GM21723 (cell line): ENCODE measurements at regions not wholly inside any gene's neighbourhood (a gene's known extent, or its start where the extent isn't known, plus 50 kb on each side); places are given as distances from the start of the nearest gene placed in this dataset.
A peak's percentile ranks its signal among the peaks of the same experiment; 100 is the strongest.

ENCODE experiments used
- ATAC-seq: cut with Tn5 transposase; IDR thresholded peaks from one replicate; pipeline ENCODE4 v1.9.1; 2021; ENCODE audit warnings: mild to moderate bottlenecking, moderate library complexity; ENCODE audit not compliant: unreplicated experiment

DNA sequence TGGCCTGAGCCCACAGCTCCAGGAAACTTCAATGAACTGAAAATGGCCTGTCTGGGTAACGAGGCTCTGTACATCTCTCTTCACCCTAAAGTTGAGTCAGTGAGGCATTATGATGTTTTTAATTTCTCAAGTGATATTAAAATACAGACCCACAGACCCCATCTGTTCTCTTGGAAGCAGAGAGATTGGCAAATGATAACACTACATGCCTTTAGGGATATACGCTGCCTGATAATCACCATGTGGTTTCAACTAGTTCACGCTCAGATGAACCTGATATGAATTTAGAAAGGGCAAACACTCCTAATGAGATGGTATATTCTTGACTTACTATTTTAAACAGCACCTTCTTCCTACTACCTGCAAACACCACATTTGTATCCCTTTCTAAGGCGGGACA lies 127.5 kb downstream of the RFC3 start:
- no peak for ATAC-seq

DNA sequence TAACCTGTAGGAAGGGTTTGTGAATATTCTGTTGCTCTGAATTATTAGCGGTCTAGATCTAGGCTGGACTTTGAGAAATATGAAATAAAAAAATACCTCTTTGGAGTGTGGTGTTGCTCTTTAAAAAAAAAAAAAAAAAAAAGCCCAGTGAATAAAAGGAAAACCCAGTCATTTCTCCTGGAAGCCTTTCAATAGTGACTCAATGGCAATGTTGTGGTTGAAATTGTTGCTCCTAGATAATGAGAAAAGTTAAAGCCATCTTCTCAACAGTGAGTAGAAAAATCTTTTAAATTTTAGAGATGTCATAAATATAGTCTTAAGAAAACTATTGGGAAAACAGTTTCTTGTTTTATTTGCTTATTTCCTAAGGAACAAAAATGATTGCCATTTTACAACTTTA lies 135.3 kb downstream of the RFC3 start:
- ATAC-seq, result no peak

DNA sequence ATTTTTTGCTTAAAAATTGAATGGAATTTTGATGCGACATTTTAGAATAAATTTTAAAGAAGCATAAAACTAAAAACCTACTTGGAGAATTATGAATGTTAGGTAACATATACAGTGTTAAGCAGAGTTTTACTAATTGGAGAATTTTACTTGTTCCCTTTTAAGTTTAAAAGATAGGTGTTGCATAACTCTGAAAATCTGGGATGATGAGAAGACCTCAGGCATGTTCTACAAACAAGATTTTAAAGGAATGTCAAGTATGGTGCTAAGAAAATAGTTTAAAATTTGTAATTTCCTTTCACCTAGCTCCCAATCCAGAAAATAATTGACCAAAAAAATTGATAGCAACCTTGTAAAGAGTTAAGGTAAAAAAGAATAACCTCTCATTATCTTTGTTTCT lies 135.8 kb downstream of the RFC3 start:
- no peak for ATAC-seq

DNA sequence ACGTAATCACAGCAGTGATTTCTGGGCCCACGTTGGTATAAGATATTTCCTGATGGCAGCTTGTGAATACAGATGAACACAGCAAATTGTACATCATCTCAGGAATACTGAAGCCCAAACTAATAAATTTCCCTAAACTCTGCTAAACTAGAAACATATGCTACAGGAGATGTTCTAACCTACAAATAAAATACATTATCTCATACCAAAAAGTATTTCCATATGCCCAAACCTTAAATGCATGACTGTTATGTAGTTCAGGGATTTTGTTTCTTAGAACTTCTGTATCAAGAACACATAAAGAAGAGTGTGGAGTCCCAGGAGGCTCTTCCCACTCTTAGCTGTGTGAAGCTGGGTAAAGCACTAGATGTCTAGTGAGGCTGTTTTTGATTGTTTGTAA lies 138.4 kb downstream of the RFC3 start:
- ATAC-seq, result no peak

DNA sequence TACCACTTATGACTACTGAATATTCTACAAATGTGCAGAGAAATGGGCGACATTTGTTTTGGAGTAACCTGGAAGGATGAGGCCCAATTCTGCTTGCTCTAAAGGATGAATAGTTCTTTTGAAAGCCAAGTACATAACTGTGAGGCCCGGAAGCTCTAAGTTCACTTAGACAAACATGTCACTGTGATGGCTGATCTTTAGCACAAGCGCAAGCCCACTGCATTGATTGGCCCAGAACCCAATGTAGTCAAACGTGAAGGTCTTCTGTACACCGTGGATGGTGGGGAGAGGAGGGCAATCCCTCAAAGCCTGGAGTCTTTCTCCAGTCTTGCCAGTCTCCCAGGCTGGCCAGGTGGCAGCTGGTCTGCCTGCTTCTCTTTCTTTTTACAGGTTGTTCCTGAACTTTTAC lies 139.6 kb downstream of the RFC3 start:
- no peak for ATAC-seq

DNA sequence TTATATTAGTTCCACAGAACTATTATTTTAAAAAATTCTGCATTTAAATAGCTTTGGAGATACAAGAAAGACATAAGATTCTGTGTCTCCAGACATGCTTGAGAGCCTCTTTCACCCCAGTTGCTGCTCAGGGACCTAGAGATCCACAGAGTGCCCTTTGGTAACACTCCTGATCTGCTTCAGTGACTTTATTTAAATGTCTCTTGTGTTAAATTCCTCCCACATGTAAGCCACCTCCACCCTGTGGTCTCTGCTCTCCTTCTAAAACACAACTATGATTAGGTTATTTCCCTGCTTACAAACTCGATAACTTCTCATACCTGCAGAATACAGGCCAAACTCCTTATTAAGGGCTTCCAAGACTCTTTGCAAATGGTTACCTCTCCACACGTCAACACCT lies 141.0 kb downstream of the RFC3 start:
- no peak for ATAC-seq

DNA sequence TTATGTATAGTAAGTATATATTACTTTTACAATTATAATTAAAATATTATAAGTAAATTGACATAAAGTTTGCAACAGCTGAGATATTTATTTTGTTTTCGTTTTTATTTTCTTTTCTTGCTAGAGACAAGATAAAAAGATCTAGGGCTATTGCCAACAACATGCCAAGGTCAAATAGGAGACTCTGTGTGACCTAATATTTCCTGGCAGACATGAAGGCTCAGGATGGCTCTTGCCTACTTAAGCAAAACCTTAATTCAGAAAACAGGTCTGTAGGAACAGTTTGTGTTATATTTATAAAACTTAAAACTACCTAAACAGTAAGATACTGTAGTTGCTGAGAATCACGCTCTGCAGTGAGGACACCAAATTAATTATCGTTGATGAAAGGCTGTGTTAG lies 145.2 kb downstream of the RFC3 start:
- ATAC-seq, result no peak

DNA sequence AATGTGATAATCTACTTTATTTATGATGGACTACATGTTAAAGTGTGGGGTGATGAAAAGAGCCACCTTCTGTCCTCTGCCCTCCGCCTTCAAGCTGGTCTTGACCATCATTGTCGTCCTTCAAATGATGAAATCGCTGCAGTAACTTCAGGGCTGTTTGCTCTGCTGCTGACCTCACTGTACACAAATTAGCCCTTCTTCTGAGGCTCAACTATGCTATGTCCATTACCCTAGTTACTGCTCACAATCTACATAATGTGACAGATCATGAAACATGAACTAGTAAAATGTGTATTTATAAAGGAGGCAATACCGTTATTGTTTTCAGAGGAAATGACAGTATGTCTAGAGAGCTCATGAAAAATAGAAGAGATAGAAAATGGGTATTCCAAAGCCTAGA lies 145.9 kb downstream of the RFC3 start:
- ATAC-seq, result no peak

DNA sequence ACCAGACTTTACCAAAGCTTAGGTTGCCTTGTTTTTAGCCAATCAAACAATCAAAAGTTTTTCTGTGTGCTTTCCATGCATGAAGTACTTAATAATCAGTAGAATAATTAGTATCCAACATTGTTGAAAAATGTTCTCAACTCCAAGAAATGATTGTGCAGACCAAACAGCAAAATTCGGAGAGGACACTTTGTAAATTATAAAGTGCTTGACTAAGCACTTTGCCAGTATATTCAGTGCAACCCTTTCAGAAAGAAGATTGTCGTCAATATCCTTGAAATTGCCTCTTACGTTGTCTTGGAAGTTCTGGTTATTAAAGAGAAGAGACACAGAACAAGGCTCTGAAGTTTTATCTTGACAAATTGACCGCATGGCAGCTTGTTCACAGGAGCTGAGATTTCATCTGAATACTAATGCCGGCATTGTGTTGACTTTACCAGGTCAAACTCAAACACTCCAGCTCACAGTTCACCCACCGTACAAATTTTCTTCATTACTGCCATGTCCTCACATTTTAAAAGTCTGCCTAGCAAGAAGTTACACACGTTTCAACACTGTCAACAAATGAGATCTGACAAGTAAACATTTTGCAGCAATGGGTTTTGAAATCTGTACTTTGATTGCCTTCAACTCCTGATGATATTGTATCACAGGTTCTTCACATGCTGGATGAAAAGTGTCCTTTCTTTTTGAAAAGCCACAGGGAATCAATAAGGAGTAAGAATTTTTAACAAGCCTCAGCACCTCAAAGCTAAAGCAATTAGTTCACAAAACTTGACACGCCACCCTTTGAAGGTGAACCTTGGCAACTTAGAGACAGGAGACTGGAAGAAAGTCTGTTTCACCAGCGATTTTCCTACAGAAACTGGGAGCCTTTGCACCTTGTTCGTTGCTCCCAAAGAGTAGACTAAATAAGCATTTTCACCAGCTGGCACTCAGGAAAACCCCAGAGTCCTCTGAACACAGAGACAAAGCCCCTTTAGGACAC lies 150.9 kb downstream of the RFC3 start:
- ATAC-seq, result no peak

DNA sequence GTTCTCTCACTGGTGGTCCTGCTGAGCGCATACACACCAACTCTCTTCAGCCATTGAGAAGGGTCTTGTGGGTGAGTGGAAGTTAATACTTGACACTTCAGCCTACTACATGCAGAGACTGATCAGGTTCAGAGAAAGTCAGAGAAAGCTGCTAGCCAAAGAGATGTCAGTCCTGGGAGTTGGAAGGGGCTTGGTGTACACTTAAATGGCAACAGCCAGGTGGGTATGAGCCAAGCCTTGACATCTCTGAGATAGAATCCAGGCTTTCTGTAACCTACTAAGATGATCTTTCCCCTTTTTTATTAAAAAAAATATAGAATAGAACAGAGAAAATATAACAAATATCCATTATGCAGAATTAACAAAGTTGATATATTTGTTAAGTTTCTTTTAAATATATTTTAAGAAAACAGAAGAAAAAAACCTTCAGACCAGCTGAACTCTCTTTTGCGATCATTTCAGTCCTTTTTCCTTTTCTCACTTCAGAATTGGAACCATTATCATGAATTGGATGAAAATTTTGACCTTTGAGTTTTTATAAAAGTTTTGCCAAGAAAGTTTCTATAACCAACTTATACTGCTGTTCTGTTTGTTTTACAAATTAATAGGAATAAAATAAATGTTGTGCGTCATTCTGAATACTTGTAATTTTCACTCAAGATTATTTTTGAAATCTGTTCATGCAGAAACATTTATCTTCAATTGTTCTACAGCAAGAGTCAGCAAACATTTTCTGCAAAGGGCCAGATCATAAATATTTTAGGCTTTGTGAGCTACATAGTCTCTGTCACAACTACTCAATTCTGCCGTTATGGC lies 153.0 kb downstream of the RFC3 start:
- no peak for ATAC-seq

DNA sequence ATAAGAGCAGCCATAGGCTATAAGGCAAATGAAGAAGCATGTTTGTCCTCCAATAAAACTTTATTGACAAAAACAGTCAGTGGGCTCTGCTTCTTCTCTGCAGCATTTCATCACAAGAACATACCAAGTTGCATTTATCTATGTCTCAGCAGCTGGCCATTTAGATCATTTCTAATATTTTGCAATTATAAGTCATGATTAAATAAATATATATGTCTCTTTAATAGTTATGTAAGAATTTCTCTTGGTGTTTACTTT lies 153.5 kb downstream of the RFC3 start:
- no peak for ATAC-seq

DNA sequence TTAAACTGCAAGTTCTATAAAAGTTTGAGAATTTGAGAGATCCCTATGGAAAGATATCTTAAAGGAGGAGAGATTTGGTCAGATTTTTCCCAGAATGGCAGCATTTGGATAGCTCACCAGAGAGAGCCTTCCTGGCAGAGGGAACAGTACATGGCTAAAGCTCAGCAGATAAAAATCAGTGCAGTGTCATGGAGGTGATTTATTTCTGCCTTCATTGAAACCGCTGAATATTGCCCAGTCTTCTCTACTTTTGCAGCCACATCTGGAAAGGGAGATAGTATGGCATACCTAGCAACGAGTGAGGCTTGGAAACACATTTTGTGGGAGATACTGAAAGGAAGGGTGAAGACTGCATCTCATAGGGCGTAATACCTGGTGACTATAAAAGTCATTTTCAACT lies 155.2 kb downstream of the RFC3 start:
- ATAC-seq, result no peak

DNA sequence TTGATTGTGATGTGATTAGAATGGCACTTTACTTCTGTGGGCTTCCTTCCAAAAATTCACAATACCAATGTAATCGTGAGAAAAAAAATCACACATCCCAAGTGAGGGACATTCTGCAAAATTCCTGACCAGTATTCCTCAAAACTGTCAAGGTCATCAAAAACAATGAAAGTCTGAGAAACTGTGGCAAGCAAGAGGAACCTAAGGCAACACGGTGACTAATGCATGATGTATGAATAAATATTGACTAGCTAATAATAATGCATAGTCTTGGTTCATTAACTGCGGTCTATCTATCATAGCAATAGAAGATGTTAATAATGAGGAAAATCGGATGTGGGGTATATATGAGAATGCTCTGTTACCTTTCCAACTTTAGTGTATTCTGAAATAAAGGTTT lies 159.0 kb downstream of the RFC3 start:
- no peak for ATAC-seq

DNA sequence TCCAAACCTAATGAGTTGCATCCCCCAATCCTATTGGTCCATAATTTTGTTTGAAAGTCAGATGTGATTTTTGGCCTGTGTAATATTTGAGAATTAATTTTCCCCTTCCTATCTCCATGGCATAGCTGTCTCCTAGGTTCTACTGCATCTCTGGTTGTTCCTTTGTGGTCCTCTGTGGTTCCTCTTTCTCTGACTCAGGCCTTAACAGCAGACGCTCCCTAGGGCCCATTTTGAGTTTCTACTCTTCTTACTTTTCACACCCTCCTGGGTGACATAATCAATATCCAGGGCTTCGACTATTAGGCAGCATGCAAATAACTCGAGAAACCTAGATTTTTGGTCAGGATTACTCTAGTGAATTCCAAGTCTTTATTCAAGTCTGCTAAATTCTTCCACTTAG lies 160.7 kb downstream of the RFC3 start:
- ATAC-seq, result no peak

DNA sequence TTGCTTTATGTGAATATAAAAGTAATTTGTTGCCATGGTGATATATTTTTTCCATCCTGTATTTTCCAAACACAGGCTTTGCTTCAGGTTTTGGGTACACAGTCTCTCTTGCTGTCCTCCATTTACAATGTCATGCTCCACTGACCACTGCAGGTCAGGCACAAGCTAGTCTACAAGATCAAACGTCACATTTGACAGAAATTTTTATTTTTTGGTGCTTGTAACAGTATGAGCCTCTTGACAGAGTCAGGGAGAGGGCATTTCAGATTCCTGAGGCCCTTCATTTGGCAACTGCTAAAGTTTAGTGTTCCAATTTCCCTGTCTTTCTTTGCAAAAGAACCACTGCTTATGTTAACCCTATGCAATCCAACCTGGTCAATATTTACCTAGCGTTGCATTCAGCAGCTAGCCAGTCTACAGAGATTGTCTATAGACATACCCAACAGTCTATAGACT lies 175.0 kb downstream of the RFC3 start:
- ATAC-seq, result no peak

DNA sequence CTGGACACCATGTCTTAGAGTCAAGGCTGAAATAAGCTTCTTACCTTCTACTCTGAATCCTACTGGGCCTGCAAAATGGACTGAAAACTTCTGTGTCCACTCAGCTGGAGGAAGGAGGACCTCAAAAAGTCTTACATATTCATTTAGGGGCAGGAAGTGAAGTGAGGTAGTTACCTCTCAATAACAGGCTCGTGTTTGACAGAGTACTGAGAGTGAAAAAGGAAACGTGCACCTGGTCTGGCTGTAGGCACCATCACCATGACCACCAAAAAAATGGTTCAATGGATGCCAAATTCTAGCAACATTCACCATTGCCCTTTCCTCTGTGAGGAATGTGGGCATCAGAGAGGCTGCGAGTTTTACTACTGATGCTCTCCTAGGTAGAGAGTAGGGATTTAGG lies 176.2 kb downstream of the RFC3 start:
- peak; percentile 59 for ATAC-seq

DNA sequence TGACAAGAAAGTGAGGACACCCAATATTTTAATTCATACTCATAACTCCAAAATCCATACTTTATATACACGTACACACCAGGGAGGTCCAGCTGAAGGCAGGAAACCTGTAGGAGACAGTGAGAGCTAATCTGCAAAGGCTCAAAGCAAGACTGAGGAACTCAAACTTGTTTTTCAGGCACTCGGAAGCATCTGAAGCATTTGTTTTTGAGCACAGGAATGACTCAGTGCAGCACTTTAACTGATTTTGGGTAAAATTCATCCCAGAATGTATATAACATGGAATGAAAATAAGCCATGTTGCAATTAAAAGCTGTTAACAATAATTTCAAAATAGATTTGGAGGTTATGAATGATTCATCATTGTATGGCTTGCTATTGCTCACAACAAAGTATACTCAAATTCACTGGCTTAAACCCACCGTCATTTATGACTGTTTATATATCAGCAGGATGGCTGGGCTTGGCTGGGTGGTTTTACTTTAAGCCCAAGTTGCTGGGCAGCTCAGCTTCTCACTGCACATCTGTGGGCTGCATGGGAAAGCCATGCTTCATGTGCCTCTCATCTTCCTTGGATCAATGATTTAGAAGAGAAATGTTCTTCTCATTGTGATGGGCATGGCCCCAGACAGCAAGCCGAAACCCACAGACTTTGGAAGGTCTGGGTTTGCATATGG lies 177.0 kb downstream of the RFC3 start:
- no peak for ATAC-seq

DNA sequence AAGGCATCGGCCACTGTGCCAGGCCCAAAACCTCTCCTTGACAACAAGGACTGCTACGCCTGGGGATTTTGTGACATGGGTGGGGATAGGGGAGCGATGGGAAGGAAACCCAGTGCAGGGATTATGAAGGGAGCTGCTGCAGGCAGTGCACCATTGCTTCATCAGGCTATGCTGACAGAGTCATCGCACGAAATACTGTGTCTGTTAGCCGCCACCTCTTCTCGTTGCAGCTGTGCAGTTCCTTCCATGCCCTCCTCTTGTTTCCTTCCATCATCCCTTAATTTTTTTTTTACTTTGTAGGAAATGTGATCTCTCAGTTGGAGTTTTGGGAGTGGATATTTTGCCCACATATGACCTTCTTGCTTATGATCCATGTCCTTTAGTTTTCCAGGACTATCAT lies 178.7 kb downstream of the RFC3 start:
- no peak for ATAC-seq

DNA sequence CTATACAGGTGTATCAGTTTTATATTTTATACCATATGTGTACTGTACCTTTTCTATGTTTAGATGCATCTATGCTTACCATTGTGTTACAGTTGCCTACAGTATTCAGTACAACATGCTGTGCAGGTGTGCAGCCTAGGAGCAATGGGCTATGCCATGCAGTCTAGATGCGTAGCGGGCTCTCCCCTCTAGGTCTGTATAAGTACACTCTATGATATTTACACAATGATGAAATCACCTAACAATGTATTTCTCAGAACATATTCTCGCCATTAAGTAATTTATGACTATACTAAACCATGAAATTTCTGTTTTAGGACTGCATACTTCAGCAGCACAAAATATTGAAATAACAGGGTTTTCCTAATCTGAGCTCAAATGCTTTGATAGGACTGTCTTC lies 179.6 kb downstream of the RFC3 start:
- ATAC-seq, result no peak

DNA sequence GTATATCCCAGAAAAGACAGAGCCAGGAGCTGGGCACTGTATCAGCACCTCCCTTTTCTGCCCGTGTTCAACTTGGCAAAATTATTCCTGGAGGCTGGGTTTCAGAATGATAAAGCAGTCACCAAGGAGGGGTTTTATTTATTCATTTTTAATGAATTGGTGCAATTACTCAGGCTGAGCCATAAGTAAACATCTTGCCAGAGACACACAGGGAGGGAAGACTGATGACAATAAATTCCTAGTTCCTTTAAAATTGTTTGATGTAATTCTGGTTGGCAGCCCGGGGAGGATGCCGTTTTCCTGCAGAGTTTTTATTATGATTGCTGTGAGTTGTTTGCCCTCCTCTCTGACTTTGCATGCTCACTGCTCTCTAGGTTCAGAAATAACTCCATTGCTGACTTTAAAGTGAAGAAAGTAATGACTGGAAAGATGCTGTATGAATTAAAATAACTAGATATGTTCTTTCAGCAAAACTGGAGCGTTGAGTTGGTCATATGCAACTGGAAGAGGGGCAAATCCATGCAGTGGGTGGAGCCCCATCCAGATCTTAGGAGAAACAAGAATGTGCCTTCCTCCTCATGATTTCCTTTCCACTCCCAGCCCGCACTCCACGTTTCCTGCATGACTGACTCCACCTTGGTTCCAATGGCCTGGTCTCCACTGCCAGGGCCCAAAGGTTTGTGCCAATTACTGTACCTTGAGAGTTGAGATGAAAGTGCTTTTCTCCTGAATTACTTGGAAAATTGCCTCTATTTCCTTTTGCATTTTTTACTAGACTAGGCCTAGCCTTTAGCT lies 182.1 kb downstream of the RFC3 start:
- ATAC-seq, result no peak

DNA sequence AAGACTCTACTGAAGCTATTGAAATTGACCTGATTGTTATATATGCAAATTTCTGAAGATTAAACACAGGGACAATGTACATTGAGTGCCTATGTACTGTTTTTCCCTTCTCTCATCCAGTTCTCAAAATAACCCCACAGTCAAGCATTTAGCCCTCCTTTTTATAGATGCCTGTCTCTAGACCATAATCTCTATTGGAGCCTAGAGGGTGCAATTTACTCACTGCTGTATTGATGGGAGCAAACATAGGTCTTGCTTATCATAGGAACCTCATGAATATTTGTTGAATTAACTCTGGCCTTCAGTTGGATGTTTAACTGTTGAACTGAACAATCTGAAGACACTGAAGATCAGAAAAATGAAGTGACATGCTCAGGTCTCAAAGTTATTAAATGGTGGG lies 183.0 kb downstream of the RFC3 start:
- no peak for ATAC-seq
